ENCODE measurements at regions not wholly inside any gene's neighbourhood (a gene's known extent, or its start where the extent isn't known, plus 50 kb on each side); places are given as distances from the start of the nearest gene placed in this dataset.

- no peak for DNase-seq
Observed at GRCh38 chr21:43301409-43302061, 125.4 kb downstream of the SIK1 start.

- DNase-seq = no peak
Observed at GRCh38 chr21:43300496-43301408, 126.2 kb downstream of the SIK1 start.

- DNase-seq = no peak
Observed at GRCh38 chr21:43299441-43300277, 127.3 kb downstream of the SIK1 start.

- DNase-seq = no peak
Observed at GRCh38 chr21:43298546-43299440, 128.1 kb downstream of the SIK1 start.

- no peak for DNase-seq
Observed at GRCh38 chr21:43297989-43298388, 128.9 kb downstream of the SIK1 start.

GRCh38 chr21:43297391-43297981, 128.7 kb downstream of the CRYAA start:
- DNase-seq = no peak

- no peak for DNase-seq
Observed at GRCh38 chr21:43295066-43295958, 126.5 kb downstream of the CRYAA start.

GRCh38 chr21:43294194-43294902, 125.5 kb downstream of the CRYAA start:
- DNase-seq = no peak

- DNase-seq = no peak
Observed at GRCh38 chr21:43292866-43293142, 124.0 kb downstream of the CRYAA start.

GRCh38 chr21:43292041-43292865, 123.4 kb downstream of the CRYAA start:
- DNase-seq = no peak

- no peak for DNase-seq
Observed at GRCh38 chr21:43291347-43291950, 122.6 kb downstream of the CRYAA start.

GRCh38 chr21:43290421-43291346, 121.9 kb downstream of the CRYAA start:
- DNase-seq = no peak

- DNase-seq = no peak
Observed at GRCh38 chr21:43289966-43290365, 121.2 kb downstream of the CRYAA start.

- DNase-seq = no peak
Observed at GRCh38 chr21:43289442-43289841, 120.6 kb downstream of the CRYAA start.

- no peak for DNase-seq
Observed at GRCh38 chr21:43287795-43288755, 119.3 kb downstream of the CRYAA start.

- DNase-seq = no peak
Observed at GRCh38 chr21:43287111-43287760, 118.4 kb downstream of the CRYAA start.

All from stimulated activated CD4-positive, alpha-beta T cell treated with anti-CD3 and anti-CD28 coated beads, Interleukin-4, amount 100 ng/mL, for 1 hour (primary cell).